GM23248 (cell line): ENCODE measurements at regions not wholly inside any gene's neighbourhood (a gene's known extent, or its start where the extent isn't known, plus 50 kb on each side); places are given as distances from the start of the nearest gene placed in this dataset.

Experiments used
- DNase-seq: peaks from one replicate; pipeline ENCODE4 v3.0.0-alpha.2; 2015
- H2AFZ ChIP-seq: fragments of 200-600 bp; sonication (generic); 2 replicates; pipeline ENCODE4 v1.6.1; 2016; ENCODE audit warnings: antibody characterized with exemption
- H3F3A ChIP-seq: fragments of 200-600 bp; sonication (generic); 2 replicates; pipeline ENCODE4 v1.6.1; 2016; ENCODE audit warnings: mild to moderate bottlenecking, antibody characterized with exemption, mixed run types; ENCODE audit not compliant: insufficient read depth
- H3K27ac ChIP-seq: fragments of 200-600 bp; sonication (generic); 2 replicates; pipeline ENCODE4 v1.5.1; 2016; ENCODE audit warnings: mild to moderate bottlenecking
- H3K27me3 ChIP-seq: fragments of 200-600 bp; sonication (generic); replicated peaks from 2 replicates; pipeline ENCODE4 v1.6.1; 2016; ENCODE audit warnings: mild to moderate bottlenecking; ENCODE audit not compliant: insufficient read depth
- H3K36me3 ChIP-seq: fragments of 200-600 bp; sonication (generic); 2 replicates; pipeline ENCODE4 v1.6.1; 2016; ENCODE audit warnings: low read depth, mild to moderate bottlenecking
- H3K4me1 ChIP-seq: fragments of 200-600 bp; sonication (generic); 2 replicates; pipeline ENCODE4 v1.6.1; 2016; ENCODE audit warnings: mild to moderate bottlenecking; ENCODE audit not compliant: insufficient read depth
- H3K4me2 ChIP-seq: fragments of 200-600 bp; sonication (generic); one replicate; pipeline ENCODE4 v1.6.1; 2016; ENCODE audit warnings: mild to moderate bottlenecking; ENCODE audit not compliant: unreplicated experiment
- H3K4me3 ChIP-seq: fragments of 200-600 bp; sonication (generic); 2 replicates; pipeline ENCODE4 v1.5.1; 2016; ENCODE audit warnings: mild to moderate bottlenecking
- H3K79me2 ChIP-seq: fragments of 200-600 bp; sonication (generic); 2 replicates; pipeline ENCODE4 v1.6.1; 2016; ENCODE audit warnings: mild to moderate bottlenecking; ENCODE audit not compliant: insufficient read depth
- H3K9ac ChIP-seq: fragments of 200-600 bp; sonication (generic); 2 replicates; pipeline ENCODE4 v1.6.1; 2016; ENCODE audit warnings: mild to moderate bottlenecking
- H3K9me2 ChIP-seq: fragments of 200-600 bp; sonication (generic); 2 replicates; pipeline ENCODE4 v1.6.1; 2016; ENCODE audit warnings: mixed run types, mild to moderate bottlenecking, moderate library complexity; ENCODE audit not compliant: insufficient read depth
- H3K9me3 ChIP-seq: fragments of 200-600 bp; sonication (generic); one replicate; pipeline ENCODE4 v1.6.1; 2017; ENCODE audit warnings: low read depth
- H4K20me1 ChIP-seq: fragments of 200-600 bp; sonication (generic); 2 replicates; pipeline ENCODE4 v1.6.0; 2016; ENCODE audit not compliant: insufficient read depth
- EZH2 ChIP-seq: fragments of 200-600 bp; sonication (generic); IDR thresholded peaks from 2 replicates; pipeline ENCODE4 v1.6.1; 2018; ENCODE audit warnings: antibody characterized with exemption, mild to moderate bottlenecking; ENCODE audit not compliant: insufficient read depth, poor library complexity, severe bottlenecking
- EZH2phosphoT487 ChIP-seq: fragments of 200-600 bp; sonication (generic); IDR thresholded peaks from 2 replicates; pipeline ENCODE4 v1.6.1; 2018; ENCODE audit warnings: antibody characterized with exemption, moderate library complexity, mild to moderate bottlenecking, low read depth; ENCODE audit not compliant: insufficient read depth
- WGBS, 2 experiments: methylation state at CpG; one replicate each; pipeline ENCODE4 v1.1.6; 2015 to 2017; ENCODE audit warnings: low lambda C conversion rate in 2 of 2, low coverage in 1 of 2; ENCODE audit errors: missing lambda C conversion rate in 2 of 2; 5-methylcytosine and 5-hydroxymethylcytosine counted together
- in situ Hi-C: fragments of 300-500 bp; cut with MboI; formaldehyde crosslinking; loops from 2 replicates; pipeline ENCODE4 v1.15.0; 2020

GRCh38 chr10:76626386-76626785, 1011.2 kb downstream of the KCNMA1 start:
- H3K9me2 ChIP-seq = no peaks in the 10 kb centered on the region
- no peaks in the 10 kb centered on the region for H3K36me3 ChIP-seq
- no peak for TF ChIP-seq EZH2
- TF ChIP-seq EZH2phosphoT487 = no peak

GRCh38 chr10:76624470-76624869, 1013.1 kb downstream of the KCNMA1 start:
- Histone ChIP-seq H3K9me2 (no peaks in the 10 kb centered on the region), H3K9ac (no peak overlapping the region), H3K4me1 (no peaks in the 10 kb centered on the region), H3K4me3 (no peak overlapping the region), H3K4me2 (no peak overlapping the region), H3F3A (no peaks in the 10 kb centered on the region), H4K20me1 (no peaks in the 10 kb centered on the region), H2AFZ (no peak overlapping the region), H3K79me2 (no peaks in the 10 kb centered on the region), H3K27ac (no peak overlapping the region), H3K36me3 (no peaks in the 10 kb centered on the region), H3K27me3 (no peaks in the 10 kb centered on the region; the same call in 1 of the 2 replicates), H3K9me3 (no peaks in the 10 kb centered on the region)
- WGBS, 2 experiments = 79 to 85% methylated on average over 6 of the region's 6 CpGs
- DNase-seq = no peak
- no peak for TF ChIP-seq EZH2
- TF ChIP-seq EZH2phosphoT487 = no peak
- in situ Hi-C loops = no loop called here

More at GRCh38 chr10:76626386-76626785, 1011.2 kb downstream of the KCNMA1 start:
- Histone ChIP-seq H3K4me1 (no peaks in the 10 kb centered on the region), H3K4me3 (no peak overlapping the region), H3K79me2 (no peaks in the 10 kb centered on the region), H3K9me3 (no peaks in the 10 kb centered on the region), H4K20me1 (no peaks in the 10 kb centered on the region), H3K27ac (no peak overlapping the region), H3K4me2 (no peak overlapping the region), H3K9ac (no peak overlapping the region), H3K27me3 (peaks cover 6% of the 10 kb centered on the region; the same call in 1 of the 2 replicates), H3F3A (no peaks in the 10 kb centered on the region), H2AFZ (no peak overlapping the region)
- in situ Hi-C loops = no loop called here
- 72 to 79% methylated on average over 2 of the region's 2 CpGs for WGBS, 2 experiments
- no peak for DNase-seq

- Histone ChIP-seq H3F3A (no peaks in the 10 kb centered on the region), H3K9ac (no peak overlapping the region), H3K79me2 (no peaks in the 10 kb centered on the region), H3K27me3 (no peaks in the 10 kb centered on the region; the same call in 1 of the 2 replicates), H3K36me3 (no peaks in the 10 kb centered on the region), H3K4me2 (no peak overlapping the region), H4K20me1 (no peaks in the 10 kb centered on the region), H3K9me2 (no peaks in the 10 kb centered on the region), H3K4me3 (no peak overlapping the region), H3K27ac (no peak overlapping the region), H3K9me3 (no peaks in the 10 kb centered on the region), H3K4me1 (no peaks in the 10 kb centered on the region), H2AFZ (no peak overlapping the region)
- DNase-seq = peak; percentile 4
- in situ Hi-C loops = no loop called here
- TF ChIP-seq EZH2phosphoT487 (no peak), EZH2 (no peak)
- WGBS, 2 experiments = 45 to 52% methylated on average over 2 of the region's 2 CpGs
Observed at GRCh38 chr10:76621886-76622620, 1015.6 kb downstream of the KCNMA1 start.

- no peaks in the 10 kb centered on the region for H3K4me1 ChIP-seq
- H3K36me3 ChIP-seq = no peaks in the 10 kb centered on the region
- H2AFZ ChIP-seq = no peak overlapping the region
- no peaks in the 10 kb centered on the region for H3K79me2 ChIP-seq
- no peaks in the 10 kb centered on the region for H3F3A ChIP-seq
- H3K9me3 ChIP-seq = no peaks in the 10 kb centered on the region
- TF ChIP-seq EZH2 (no peak), EZH2phosphoT487 (no peak)
- in situ Hi-C loops = no loop called here
- H3K4me2 ChIP-seq = no peak overlapping the region
- no peak overlapping the region for H3K4me3 ChIP-seq
- H3K27me3 ChIP-seq = no peaks in the 10 kb centered on the region
- H3K9ac ChIP-seq = no peak overlapping the region
- no peak for DNase-seq
- H3K27ac ChIP-seq = no peak overlapping the region
- WGBS, 2 experiments = 65 to 66% methylated on average over 1 of the region's 1 CpG
- no peaks in the 10 kb centered on the region for H4K20me1 ChIP-seq
- no peaks in the 10 kb centered on the region for H3K9me2 ChIP-seq
Observed at GRCh38 chr10:76618641-76619040, 1019.0 kb downstream of the KCNMA1 start.
